ENCODE measurements at regions not wholly inside any gene's neighbourhood (a gene's known extent, or its start where the extent isn't known, plus 50 kb on each side); places are given as distances from the start of the nearest gene placed in this dataset.

- TF ChIP-seq CTCF (IDR thresholded peaks at IDR 0.05) (no peak), POLR2AphosphoS5 (IDR thresholded peaks at IDR 0.05) (no peak)
Observed at GRCh38 chr4:83837614-83838308, 301.9 kb downstream of the GPAT3 start.
